SK-N-SH (cell line): ENCODE measurements at regions not wholly inside any gene's neighbourhood (a gene's known extent, or its start where the extent isn't known, plus 50 kb on each side); places are given as distances from the start of the nearest gene placed in this dataset.

ENCODE experiments used
- CHD2 ChIP-seq: fragments of 150-350 bp; IDR thresholded peaks from 2 replicates; pipeline ENCODE4 v1.6.1; 2018; ENCODE audit warnings: low read length; ENCODE audit not compliant: partially characterized antibody
- CTCF ChIP-seq: fragments of 200-600 bp; sonication (generic); IDR thresholded peaks from 2 replicates; pipeline ENCODE4 v1.6.1; 2017; ENCODE audit warnings: antibody characterized with exemption, mild to moderate bottlenecking, moderate library complexity
- EZH2phosphoT487 ChIP-seq: fragments of 200-600 bp; sonication (generic); IDR thresholded peaks from 2 replicates; pipeline ENCODE4 v1.6.1; 2017; ENCODE audit warnings: low read depth, mixed run types, mild to moderate bottlenecking, antibody characterized with exemption, moderate library complexity, borderline replicate concordance
- FOXM1 ChIP-seq: IDR thresholded peaks from 2 replicates; pipeline ENCODE4 v1.4.0; 2012; ENCODE audit warnings: low read depth, mild to moderate bottlenecking
- GABPA ChIP-seq: IDR thresholded peaks from 2 replicates; pipeline ENCODE4 v1.4.0; 2012; ENCODE audit warnings: low read depth, mild to moderate bottlenecking
- JUND ChIP-seq: IDR thresholded peaks from 2 replicates; pipeline ENCODE4 v1.4.0; 2012
- NFIC ChIP-seq: IDR thresholded peaks from 2 replicates; pipeline ENCODE4 v1.4.0; 2012; ENCODE audit warnings: borderline replicate concordance
- RFX5 ChIP-seq: IDR thresholded peaks from 2 replicates; pipeline ENCODE4 v1.6.1; 2012; ENCODE audit warnings: mild to moderate bottlenecking, improper control_type of control experiment, low read length

- no peak for TF ChIP-seq CTCF
- no peak for TF ChIP-seq GABPA
- no peak for TF ChIP-seq EZH2phosphoT487
- no peak for TF ChIP-seq RFX5
- TF ChIP-seq FOXM1 = no peak
- TF ChIP-seq CHD2 = no peak
- TF ChIP-seq NFIC = no peak
- no peak for TF ChIP-seq JUND
Measured at GRCh38 chr2:4188561-4188960, 485.2 kb downstream of the DCDC2C start.
